Stimulated activated CD4-positive, alpha-beta T cell treated with anti-CD3 and anti-CD28 coated beads, Interleukin-1b, Interleukin-23, amount 100 ng/mL, for 48 hours (primary cell): ENCODE measurements at regions not wholly inside any gene's neighbourhood (a gene's known extent, or its start where the extent isn't known, plus 50 kb on each side); places are given as distances from the start of the nearest gene placed in this dataset.

Experiments used
- DNase-seq: peaks from one replicate; pipeline ENCODE4 v3.0.0-alpha.2; 2020

DNA sequence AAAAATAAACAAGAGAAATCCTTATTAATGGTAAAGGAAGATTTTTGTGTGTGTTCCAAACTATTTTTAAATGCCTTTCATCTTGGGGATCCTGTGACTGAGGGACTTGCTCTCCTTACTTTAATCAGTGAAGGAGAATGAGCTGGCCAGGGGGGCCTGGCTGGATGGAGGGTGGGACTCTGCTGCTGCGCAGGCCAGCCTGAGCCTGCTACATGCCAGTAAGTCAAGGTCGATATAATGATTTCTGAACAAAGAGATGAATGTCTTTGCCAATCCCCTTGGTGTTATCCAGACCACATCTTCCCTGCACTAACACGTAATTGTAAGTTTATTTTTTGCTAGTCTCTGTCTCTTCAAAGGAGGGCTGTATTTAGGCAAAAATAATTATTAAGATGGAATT lies 1679.2 kb upstream of the TENM3 start:
- DNase-seq, result no peak

DNA sequence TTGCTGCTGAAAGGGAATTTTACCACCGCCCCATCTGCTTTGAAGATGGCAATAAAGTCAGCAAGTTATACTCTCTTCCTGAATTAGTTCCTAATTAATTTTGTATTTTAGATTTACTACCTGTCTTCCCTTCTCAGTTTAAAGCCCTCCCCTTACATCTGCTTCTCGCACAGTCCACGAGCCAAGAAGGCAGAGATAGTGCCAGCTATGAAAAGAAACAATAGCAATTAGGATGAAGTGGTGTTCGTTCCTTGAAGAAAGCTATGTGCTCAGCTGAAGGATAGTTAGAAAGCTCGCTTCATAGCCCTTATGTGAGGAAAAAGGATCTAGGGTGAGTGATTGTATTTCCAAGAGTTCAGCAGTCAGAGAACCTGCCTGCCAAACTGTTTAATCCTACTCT lies 1678.8 kb upstream of the TENM3 start:
- DNase-seq, result no peak

GRCh38 chr4:180565856-180566431 lies 1677.3 kb upstream of the TENM3 start:
- DNase-seq, result no peak

- DNase-seq, result no peak
Observed at GRCh38 chr4:180566492-180566891, 1676.7 kb upstream of the TENM3 start.

GRCh38 chr4:180567080-180567479 lies 1676.1 kb upstream of the TENM3 start:
- no peak for DNase-seq

- no peak for DNase-seq
Observed at GRCh38 chr4:180571516-180572055, 1671.6 kb upstream of the TENM3 start.

- no peak for DNase-seq
Observed at GRCh38 chr4:180578175-180578574, 1665.0 kb upstream of the TENM3 start.

GRCh38 chr4:180581061-180581460 lies 1662.1 kb upstream of the TENM3 start:
- DNase-seq, result no peak

GRCh38 chr4:180587379-180587778 lies 1655.8 kb upstream of the TENM3 start:
- no peak for DNase-seq

GRCh38 chr4:180589575-180589974 lies 1653.6 kb upstream of the TENM3 start:
- no peak for DNase-seq

DNA sequence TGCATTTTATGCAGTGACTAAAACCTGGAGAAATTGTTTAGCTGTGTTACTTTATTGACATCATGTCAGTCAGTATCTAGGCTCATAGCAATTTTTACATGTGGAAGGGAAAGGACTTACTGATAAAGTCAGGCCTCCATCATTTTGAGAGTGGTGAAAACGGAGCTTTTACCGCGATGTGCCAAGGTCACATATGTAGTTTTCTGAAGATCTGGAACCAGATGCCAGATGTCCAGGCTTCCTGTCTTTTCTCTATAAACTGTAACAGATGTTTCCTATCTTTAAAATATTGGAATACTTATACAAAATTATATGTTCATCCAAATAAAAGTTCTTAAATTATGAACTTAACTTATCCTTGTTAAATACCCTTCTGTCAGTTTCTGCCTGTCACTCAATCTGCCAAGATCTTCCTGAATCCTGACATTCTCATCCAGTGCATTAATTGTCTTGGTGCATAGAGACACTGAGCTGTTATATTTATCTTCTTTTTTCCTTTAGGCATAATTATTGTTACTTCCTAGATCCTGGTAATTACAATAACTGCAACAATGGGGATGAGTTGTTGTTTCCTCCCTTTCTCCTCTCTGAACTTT lies 1646.2 kb upstream of the TENM3 start:
- DNase-seq, result no peak

DNA sequence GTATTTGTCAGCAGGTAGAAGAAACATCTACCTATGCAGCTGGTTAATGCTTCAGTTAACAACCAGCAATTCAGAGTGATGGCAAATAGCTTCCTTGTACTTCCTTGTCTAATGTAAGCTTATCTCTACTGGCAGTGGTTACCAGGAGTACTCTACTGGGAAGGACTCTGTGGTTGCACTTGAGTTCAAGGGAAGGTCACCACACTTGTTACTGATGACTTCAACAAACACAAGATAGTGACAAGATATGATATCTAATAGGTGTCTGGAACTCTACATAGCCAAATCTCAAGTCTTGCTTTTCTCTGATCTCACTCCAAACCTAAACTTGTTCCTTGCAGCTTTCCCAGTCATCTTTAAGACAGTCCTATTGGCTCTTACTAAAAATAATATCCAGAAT lies 1644.9 kb upstream of the TENM3 start:
- DNase-seq, result no peak

DNA sequence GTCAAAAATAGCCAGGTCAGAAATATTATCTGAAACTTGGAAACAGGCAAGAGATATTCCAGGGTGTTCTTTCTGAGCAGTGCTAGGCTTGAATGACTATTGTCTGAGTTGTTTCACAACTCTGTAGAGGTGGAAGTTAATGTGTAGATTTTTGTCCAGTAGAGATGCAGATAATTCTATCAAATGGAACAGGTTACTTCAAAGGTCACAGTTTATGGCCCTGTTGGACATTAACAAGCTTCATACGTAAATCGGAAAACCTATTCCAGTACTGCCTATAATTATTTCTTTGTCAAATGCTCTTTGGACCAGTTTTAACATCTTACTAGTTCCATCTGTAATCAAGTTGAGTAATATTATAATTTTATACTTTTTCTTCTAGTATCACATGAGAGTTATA lies 1639.4 kb upstream of the TENM3 start:
- no peak for DNase-seq

DNA sequence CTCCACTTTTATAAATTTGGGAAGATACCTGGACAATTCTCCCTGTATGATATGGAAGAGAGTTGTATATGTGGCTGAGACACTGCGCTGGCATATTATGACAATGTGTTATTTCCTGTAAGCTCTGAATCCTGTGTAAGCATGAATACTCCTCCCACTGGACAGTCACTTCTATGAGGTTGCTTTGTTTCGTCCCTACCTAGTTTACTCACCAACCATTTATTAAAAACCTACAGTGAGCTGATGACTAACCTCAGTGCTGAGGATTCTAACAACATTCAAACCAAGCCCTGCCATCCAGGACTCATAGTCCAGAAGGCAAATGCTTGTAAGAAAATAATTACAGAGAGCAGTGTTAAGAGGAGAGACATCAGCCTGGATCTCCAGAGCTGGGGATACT lies 1632.9 kb upstream of the TENM3 start:
- no peak for DNase-seq

DNA sequence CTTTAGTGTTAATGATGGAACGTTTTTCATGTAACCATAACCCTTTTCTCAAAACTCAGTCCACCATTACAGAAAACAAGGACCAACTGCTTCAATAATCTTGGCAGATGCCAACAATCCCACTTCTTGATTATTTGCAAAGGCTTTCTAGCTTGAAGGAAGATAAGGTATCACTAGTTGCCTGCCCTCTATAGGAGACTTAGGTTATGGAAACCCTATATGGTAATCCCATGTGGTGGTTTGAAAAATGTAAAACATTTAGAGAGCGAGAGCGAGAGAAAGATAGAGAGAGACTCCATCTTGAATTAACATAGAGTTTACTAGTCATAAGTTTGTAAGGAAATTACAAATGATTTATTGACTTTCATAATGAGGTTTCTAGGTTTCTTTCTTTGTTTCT lies 1627.5 kb upstream of the TENM3 start:
- no peak for DNase-seq

GRCh38 chr4:180617196-180617595 lies 1626.0 kb upstream of the TENM3 start:
- DNase-seq, result no peak

DNA sequence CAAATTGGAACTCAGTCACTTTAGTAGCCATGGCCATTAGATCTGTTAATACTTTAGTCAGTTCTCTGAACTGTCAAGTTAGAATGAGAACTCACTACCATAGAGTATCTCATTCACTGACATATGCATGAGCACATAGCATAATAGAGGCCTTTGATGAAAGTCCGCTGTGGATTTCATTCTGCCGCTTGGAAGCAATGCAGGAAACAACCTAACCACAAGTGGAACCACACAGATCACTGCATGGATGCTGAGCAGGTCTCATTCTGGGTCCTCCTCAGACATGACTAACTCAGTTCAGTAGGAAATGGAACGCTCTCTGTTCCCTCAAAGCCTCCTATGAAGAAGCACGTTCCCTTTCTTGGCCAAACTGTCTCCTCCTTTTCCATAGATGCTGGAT lies 1624.8 kb upstream of the TENM3 start:
- DNase-seq, result no peak

GRCh38 chr4:180619440-180619839 lies 1623.8 kb upstream of the TENM3 start:
- DNase-seq, result no peak

DNA sequence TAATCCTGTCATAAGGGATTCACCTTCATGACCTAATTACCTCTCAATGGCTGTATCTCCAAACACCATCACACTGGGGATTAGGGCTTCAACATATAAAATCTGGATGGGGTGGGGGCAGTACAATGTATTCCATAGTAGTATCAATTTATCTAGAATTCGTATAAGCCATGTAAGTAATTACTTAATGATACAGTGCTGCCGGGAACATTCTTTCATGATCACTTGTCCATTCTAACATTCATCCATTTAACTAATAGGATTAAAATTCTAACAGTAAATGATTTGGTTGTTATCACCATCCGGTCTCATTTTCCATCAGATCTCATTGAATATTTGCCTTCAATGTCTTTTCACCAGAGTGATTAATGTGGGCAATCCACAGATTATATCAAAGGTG lies 1620.9 kb upstream of the TENM3 start:
- DNase-seq, result no peak

DNA sequence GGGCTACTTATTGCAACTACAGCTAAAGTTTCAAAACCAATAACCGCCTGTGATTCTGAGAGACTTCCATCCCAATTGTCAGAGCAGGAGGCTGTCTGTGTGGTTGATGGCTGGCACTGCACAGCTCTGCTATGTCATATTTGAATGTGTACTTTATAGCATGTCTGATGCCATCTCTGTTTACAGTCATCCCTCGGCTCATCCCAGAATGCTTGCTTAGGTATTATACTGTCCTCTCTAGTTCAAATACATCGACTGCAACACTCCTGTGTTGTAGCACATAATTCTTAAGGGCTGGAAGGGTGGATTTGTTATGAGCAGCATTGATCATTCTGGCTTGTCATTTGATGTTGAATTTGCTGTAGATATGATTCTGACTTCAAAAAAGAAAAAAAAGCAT lies 1617.5 kb upstream of the TENM3 start:
- DNase-seq, result no peak

DNA sequence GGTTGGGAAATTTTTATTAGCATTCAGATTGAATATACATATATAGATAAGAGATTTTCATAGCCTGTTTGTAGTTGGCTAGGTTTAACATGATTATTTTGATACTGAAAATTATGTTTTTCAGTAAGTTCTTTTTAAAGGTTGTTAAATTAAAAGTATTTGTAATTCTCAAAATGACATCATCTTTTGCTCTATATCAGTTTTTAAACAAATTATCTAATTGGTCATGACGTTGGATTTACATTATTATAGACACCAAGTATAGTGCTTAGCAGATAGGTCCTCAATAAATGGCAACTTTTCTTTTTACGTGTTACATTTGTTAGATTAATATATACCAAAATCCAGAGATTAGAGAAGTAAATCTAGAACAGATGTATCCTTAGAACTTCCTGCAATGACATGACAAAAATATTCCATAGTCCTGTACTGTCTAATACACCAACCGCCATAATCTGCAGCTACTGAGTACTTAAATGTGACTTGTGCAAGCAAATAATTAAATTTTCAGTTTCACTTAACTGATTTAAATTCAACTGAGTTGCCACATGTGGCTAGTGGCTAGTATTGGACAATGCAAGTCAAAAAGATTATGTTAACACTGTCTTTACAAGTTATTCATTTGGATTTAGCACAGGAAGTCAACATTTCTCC lies 1613.1 kb upstream of the TENM3 start:
- DNase-seq, result no peak

DNA sequence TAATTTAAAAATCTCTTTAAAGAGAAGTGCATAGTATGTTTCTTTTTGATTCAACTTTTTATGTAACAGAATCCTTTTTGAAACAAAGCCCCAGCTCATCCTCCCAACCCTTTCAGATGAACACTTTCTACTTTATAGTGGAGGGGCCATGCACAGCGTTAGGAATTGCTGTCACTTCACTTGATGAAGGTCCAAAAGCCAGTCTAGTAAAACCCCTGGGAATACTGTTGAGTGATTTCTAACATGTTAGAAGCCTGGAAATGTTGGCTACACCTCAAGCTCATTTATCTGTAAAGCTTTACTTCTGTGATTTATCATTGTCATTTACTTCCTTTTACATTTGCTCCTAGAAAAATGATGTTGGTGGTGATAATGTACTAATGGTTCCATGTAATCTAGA lies 1608.9 kb upstream of the TENM3 start:
- DNase-seq, result no peak

DNA sequence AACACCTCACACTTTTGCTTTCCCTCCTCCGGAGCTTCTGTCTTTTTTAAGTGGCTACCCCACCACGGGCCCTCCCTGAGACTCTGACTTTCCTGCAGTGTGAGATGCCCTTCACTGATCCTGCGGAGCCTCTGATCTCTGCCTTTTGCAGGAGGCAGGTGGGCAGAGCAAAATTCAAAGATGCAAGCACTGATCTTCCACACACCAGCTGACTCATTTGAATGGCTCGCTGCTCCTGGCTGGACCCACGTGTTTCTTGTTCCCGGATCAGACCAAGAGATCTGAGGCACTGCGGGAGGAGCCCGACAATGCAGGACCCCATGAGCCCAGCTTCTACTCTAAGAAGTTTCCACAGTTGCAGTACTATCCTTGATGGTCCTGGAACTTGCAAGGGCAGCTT lies 1607.9 kb upstream of the TENM3 start:
- DNase-seq, result no peak

DNA sequence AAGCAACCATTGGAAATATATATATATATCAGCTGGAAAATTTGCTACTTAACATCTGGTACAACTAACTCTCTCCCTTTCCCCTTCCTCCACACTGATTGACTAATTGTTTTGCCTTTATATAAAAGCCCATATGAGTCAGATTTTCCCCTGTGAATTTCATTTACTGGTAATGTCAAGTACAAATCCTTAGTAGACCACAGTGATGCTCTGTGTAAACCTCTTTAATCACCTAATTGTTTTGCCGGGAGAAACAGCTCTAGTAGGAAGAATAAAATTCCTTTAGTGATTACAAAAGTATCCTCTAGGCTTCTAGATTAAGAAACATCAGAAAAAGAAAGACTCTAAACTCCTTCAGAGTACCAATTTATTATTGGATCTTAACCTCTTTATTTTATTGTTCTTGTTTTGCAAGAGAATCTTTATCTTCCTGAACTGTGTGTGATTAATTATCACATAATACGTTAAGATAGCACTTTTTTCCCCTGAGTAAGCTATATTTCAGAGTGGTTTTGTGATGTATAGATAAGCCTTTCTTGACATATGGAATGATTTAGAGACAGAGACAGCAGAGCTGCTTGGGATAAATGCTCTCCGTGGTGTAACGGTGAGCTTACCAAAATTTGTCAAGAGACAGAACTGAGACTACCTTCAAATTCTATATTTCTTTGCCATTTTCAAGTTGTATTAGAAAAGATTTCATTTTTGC lies 1606.4 kb upstream of the TENM3 start:
- DNase-seq, result no peak
